ENCODE measurements at regions not wholly inside any gene's neighbourhood (a gene's known extent, or its start where the extent isn't known, plus 50 kb on each side); places are given as distances from the start of the nearest gene placed in this dataset.

DNA sequence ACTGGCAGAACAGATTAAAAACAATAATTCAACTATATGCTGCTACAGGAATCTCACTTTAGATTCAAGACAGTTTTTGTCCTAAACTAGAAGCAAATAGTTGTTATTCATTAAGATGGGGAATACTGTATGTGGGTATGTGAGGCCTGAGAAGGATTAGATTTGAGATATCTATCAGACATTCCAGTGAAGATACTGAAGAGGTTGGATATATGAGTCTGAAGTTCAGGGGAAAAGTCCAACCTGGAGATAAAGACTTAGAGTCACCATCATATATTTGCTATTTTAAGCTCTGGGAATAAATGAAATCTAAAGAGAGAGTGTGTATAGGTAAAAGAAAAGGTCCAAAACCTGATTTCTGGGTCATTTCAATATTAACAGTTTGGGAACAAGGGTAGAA, 96.2 kb upstream of the RBBP8 start:
- ChIA-PET RAD21 (ENCODE audit: low non-redundant PET in 1 of 2, low total read pairs in 2 of 2, uncharacterized antibody in 2 of 2, unreplicated experiment in 2 of 2) (no interaction called here), CTCF (no interaction called here), POLR2A (no interaction called here)
- TF ChIP-seq REST (IDR thresholded peaks at IDR 0.05; ENCODE audit: low read depth): no peak
- TF ChIP-seq JUND (IDR thresholded peaks at IDR 0.05): no peak
- no peak for TF ChIP-seq ATF3 (IDR thresholded peaks at IDR 0.05)
- H3K4me2 ChIP-seq (ENCODE audit: low read length): no peak overlapping the region
- no TSS peak for BruUV-seq (replicated peaks)
- H3K9me3 ChIP-seq (ENCODE audit: control insufficient read depth in 1 of 2, insufficient read depth in 1 of 2, low read depth in 1 of 2, low read length in 2 of 2): no peaks in the 10 kb centered on the region
- H3K79me2 ChIP-seq (ENCODE audit: insufficient read depth, low read length): no peaks in the 10 kb centered on the region
- no peaks in the 10 kb centered on the region for H4K20me1 ChIP-seq (ENCODE audit: insufficient read depth)
- peaks cover 1 to 2% of the 10 kb centered on the region in 2 experiments; a peak in 2 of 4 replicates for H3K4me1 ChIP-seq (ENCODE audit: control insufficient read depth in 1 of 2, insufficient read depth in 2 of 2, low read length in 2 of 2)
- H2AFZ ChIP-seq (ENCODE audit: low read depth, low read length, poor library complexity, severe bottlenecking): no peak overlapping the region
- no peak overlapping the region for H3K27ac ChIP-seq (ENCODE audit: low read depth, low read length)
- DNase-seq (ENCODE audit: low read depth, low spot score) (no peak), ATAC-seq (no peak)
- H3K4me3 ChIP-seq (replicated peaks in 1 of 2; ENCODE audit: low read depth in 1 of 2, low read length in 2 of 2): no peak overlapping the region
- no peaks in the 10 kb centered on the region for H3K27me3 ChIP-seq (ENCODE audit: insufficient read depth, low read length)
- no peaks in the 10 kb centered on the region for H3K9me2 ChIP-seq (ENCODE audit: insufficient read depth)
- H3K9ac ChIP-seq (ENCODE audit: low read length): no peak overlapping the region
- no peaks in the 10 kb centered on the region for H3K36me3 ChIP-seq (ENCODE audit: control insufficient read depth in 1 of 2, insufficient read depth in 2 of 2, low read length in 2 of 2)
- intact Hi-C loops (cut with micrococcal nuclease): no loop called here

DNA sequence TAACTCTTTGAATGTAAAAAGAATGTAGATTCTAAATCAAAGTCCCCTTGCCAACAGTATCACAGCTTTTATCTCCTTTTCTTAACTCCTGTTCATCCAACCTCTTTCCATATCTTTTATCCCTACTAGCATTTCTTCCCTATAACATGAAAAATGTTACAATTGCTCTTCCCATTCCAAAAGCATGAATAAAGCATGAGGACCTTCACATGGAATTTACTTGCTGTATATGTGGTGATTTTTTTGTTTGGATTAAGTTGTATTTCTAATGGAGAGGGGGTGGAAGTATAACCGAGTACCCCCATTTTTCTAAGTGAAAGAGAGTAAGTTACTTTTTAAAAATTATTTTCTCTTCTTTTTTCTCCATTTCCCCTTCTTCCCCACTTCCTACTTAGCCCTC, 94.9 kb upstream of the RBBP8 start:
- Histone ChIP-seq H3K27me3 (ENCODE audit: insufficient read depth, low read length) (no peaks in the 10 kb centered on the region), H3K79me2 (ENCODE audit: insufficient read depth, low read length) (no peaks in the 10 kb centered on the region), H3K9me2 (ENCODE audit: insufficient read depth) (no peaks in the 10 kb centered on the region), H3K9me3 (ENCODE audit: control insufficient read depth in 1 of 2, insufficient read depth in 1 of 2, low read depth in 1 of 2, low read length in 2 of 2) (no peaks in the 10 kb centered on the region), H3K4me3 (replicated peaks in 1 of 2; ENCODE audit: low read depth in 1 of 2, low read length in 2 of 2) (no peak overlapping the region), H3K36me3 (ENCODE audit: control insufficient read depth in 1 of 2, insufficient read depth in 2 of 2, low read length in 2 of 2) (no peaks in the 10 kb centered on the region), H3K4me2 (ENCODE audit: low read length) (no peak overlapping the region), H4K20me1 (ENCODE audit: insufficient read depth) (no peaks in the 10 kb centered on the region), H3K9ac (ENCODE audit: low read length) (no peak overlapping the region), H2AFZ (ENCODE audit: low read depth, low read length, poor library complexity, severe bottlenecking) (no peak overlapping the region), H3K4me1 (ENCODE audit: control insufficient read depth in 1 of 2, insufficient read depth in 2 of 2, low read length in 2 of 2) (no peaks in the 10 kb centered on the region; a peak in 1 of 4 replicates), H3K27ac (ENCODE audit: low read depth, low read length) (no peak overlapping the region)
- intact Hi-C loops (cut with micrococcal nuclease): no loop called here
- ChIA-PET CTCF (interaction anchor here (0.9 kb wide), 1 partner anchor 9 kb away, joined by 3 read pairs; no protein-coding TSS in a partner anchor), POLR2A (interaction anchor here (1.4 kb wide), 1 partner anchor 95 kb away, joined by 3 read pairs; the partner anchor contains the start of gene RBBP8), RAD21 (ENCODE audit: low non-redundant PET in 1 of 2, low total read pairs in 2 of 2, uncharacterized antibody in 2 of 2, unreplicated experiment in 2 of 2) (interaction anchor here in 1 of 2 experiments (0.6 kb wide), 1 partner anchor 288 kb away, joined by 4 read pairs; no protein-coding TSS in a partner anchor)
- DNase-seq (ENCODE audit: low read depth, low spot score) (no peak), ATAC-seq (no peak)
- BruUV-seq (replicated peaks): no TSS peak
- TF ChIP-seq SRF (IDR thresholded peaks at IDR 0.05; ENCODE audit: low read depth): no peak
- TF ChIP-seq TCF7L2 (IDR thresholded peaks at IDR 0.05; ENCODE audit: borderline replicate concordance, extremely low read depth, insufficient read depth, insufficient read length): no peak
- no peak for TF ChIP-seq EZH2 (IDR thresholded peaks at IDR 0.05)
- TF ChIP-seq JUND (IDR thresholded peaks at IDR 0.05): no peak
- TF ChIP-seq ATF3 (IDR thresholded peaks at IDR 0.05): no peak
- TF ChIP-seq POLR2AphosphoS5 (IDR thresholded peaks at IDR 0.05; ENCODE audit: low read depth, low read length): no peak
- TF ChIP-seq ELF1 (IDR thresholded peaks at IDR 0.05; ENCODE audit: borderline replicate concordance, low read depth): no peak
- TF ChIP-seq ZFX (IDR thresholded peaks at IDR 0.05): no peak
- TF ChIP-seq SP1 (IDR thresholded peaks at IDR 0.05; ENCODE audit: low read depth): no peak
- no peak for TF ChIP-seq FOSL1 (IDR thresholded peaks at IDR 0.05; ENCODE audit: low read depth)
- TF ChIP-seq, protein P1, sequence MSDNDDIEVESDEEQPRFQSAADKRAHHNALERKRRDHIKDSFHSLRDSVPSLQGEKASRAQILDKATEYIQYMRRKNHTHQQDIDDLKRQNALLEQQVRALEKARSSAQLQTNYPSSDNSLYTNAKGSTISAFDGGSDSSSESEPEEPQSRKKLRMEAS (IDR thresholded peaks at IDR 0.05): no peak
- TF ChIP-seq SIN3A (IDR thresholded peaks at IDR 0.05; ENCODE audit: low read depth): no peak
- no peak for TF ChIP-seq ZNF274 (IDR thresholded peaks at IDR 0.05; ENCODE audit: low read depth, low read length)
- TF ChIP-seq, protein P2, sequence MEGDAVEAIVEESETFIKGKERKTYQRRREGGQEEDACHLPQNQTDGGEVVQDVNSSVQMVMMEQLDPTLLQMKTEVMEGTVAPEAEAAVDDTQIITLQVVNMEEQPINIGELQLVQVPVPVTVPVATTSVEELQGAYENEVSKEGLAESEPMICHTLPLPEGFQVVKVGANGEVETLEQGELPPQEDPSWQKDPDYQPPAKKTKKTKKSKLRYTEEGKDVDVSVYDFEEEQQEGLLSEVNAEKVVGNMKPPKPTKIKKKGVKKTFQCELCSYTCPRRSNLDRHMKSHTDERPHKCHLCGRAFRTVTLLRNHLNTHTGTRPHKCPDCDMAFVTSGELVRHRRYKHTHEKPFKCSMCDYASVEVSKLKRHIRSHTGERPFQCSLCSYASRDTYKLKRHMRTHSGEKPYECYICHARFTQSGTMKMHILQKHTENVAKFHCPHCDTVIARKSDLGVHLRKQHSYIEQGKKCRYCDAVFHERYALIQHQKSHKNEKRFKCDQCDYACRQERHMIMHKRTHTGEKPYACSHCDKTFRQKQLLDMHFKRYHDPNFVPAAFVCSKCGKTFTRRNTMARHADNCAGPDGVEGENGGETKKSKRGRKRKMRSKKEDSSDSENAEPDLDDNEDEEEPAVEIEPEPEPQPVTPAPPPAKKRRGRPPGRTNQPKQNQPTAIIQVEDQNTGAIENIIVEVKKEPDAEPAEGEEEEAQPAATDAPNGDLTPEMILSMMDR (IDR thresholded peaks at IDR 0.05 in 2 of 3, conservative IDR thresholded peaks at IDR 0.05 in 1 of 3; ENCODE audit: borderline replicate concordance in 1 of 3, insufficient read depth in 1 of 3, low read depth in 2 of 3, low read length in 2 of 3): no peak
- TF ChIP-seq EGR1 (IDR thresholded peaks at IDR 0.05; ENCODE audit: low read depth): no peak

Measured in HCT116 (cell line).